CD4-positive, alpha-beta T cell treated with Interleukin-10 for 1 hour (primary cell): ENCODE measurements at regions not wholly inside any gene's neighbourhood (a gene's known extent, or its start where the extent isn't known, plus 50 kb on each side); places are given as distances from the start of the nearest gene placed in this dataset.

Source experiments
- DNase-seq: peaks from one replicate; pipeline ENCODE4 v3.0.0-alpha.2; 2020

DNA sequence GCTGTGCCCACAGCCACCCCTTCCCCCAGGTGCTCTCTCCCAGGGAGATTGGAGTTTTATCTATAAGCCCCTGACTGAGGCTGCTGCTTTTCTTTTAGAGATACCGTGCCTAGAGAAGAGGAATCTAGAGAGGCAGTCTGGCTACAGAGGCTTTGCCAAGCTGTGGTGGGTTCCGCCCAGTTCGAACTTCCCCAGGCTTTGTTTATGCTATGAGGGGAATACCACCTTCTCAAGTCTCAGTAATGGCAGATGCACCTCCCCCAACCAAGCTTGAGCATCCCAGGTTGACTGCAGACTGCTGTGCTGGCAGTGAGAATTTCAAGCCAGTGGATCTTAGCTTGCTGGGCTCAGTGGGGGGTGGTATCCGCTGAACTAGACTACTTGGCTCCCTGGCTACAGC lies 157.4 kb downstream of the CAAP1 start:
- DNase-seq = no peak

DNA sequence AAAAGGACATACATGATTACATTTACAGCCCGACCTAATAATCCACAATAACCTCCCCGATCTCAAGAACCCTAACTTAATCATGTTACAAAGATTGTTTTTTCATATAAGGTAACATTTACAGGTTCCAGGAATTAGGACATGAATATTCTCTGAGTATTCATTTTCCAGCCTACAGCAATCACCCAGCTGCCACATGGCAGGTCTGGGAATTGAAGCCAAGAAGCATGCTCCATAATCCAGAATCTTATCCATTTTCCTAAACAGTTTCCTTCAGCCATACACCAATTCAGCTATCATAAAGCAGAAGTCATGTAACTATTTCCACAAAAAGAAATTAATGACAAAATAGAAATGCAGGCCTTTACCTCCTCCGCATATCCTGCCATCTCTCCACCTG lies 163.4 kb downstream of the CAAP1 start:
- DNase-seq = no peak

DNA sequence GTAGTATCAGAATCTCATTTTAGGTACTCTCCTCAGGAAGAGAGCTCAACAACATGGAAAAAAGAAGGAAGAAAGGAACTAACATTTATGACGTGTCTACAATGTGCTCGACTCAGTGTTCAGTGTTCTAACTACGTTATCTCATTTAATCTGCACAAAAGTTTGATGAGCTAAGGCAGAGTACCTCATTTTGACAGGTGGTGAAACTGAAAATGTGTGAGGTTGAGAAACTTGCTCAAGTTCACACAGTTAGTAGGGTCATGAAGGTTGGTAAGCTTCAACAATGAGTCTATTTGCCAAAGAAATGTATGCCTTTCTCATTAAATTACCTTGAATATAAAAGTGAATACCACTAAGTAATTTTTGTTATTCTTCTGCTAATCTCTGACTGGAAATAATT lies 165.1 kb downstream of the CAAP1 start:
- no peak for DNase-seq

DNA sequence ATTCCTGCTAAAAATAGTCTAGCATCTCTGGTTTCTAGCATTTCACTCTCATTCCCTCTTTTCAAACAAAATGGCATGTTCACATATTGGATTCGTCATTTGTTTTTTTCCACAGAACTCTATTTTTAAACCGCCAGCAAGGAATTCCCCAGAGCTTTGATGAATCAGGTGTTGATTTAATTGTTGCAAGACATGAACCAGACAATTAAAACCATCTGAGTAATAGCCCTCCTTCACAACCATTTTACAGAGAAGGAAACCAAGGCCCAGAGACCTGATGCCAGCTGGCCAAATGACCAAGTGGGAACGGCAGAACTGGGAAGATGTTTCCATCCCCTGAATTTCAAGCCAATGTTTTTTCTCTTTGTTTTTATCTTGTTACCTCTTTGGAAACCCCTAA lies 167.0 kb downstream of the CAAP1 start:
- DNase-seq = no peak

GRCh38 chr9:26723486-26723885 lies 169.1 kb downstream of the CAAP1 start:
- DNase-seq = no peak

DNA sequence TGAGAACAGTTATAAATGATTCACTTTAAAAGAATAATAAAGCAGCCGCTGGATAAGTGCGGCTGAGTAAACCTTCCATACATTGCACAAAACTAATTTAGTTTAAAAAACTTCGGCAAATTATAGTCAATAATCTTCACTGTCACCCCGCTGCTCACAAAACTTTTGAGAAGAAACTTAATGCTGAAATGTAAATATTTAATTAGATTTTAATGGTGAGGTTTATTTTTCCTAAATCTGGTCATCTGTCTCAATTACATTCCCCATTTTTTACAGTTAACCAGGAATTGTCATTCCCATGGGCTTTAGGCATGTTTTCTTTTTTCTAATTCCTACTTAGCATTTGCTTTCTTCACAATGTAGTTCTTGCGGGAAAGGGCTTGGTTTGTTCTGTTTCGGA lies 169.8 kb downstream of the CAAP1 start:
- no peak for DNase-seq

DNA sequence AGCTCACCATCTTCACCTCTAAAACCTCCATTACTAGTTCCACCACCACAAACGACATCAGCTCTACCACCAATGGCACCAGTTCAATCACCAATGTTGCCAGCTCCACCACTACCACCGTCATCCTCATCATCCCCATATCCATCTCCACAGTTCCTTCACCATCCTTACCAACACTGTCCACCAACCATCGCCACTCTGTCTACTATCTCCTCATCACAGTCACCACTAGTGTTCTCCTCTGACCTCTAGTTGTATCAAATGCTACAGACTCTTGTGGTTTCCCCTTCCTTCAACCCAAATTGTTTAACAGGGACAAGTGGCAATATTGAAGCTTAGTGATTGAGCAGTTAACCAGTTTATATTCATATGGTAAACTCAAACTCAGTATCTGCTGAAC lies 182.6 kb downstream of the CAAP1 start:
- DNase-seq = no peak

GRCh38 chr9:26706223-26706622 lies 186.4 kb downstream of the CAAP1 start:
- no peak for DNase-seq

DNA sequence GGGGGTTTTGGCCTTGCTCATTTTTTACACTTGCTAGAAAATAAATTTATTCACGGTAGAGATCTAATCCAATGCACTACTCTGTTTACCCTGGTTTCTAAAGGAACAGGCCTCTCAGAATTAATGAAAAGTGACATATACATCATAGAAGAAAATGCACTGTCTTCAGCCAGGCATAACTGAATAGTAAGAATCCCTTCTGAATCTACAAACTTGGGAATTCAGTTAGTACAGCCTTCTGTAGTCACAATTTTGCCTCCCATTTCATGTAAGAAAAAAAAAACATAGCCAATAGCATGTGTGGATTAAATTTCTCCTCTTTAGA lies 197.3 kb downstream of the CAAP1 start:
- no peak for DNase-seq

DNA sequence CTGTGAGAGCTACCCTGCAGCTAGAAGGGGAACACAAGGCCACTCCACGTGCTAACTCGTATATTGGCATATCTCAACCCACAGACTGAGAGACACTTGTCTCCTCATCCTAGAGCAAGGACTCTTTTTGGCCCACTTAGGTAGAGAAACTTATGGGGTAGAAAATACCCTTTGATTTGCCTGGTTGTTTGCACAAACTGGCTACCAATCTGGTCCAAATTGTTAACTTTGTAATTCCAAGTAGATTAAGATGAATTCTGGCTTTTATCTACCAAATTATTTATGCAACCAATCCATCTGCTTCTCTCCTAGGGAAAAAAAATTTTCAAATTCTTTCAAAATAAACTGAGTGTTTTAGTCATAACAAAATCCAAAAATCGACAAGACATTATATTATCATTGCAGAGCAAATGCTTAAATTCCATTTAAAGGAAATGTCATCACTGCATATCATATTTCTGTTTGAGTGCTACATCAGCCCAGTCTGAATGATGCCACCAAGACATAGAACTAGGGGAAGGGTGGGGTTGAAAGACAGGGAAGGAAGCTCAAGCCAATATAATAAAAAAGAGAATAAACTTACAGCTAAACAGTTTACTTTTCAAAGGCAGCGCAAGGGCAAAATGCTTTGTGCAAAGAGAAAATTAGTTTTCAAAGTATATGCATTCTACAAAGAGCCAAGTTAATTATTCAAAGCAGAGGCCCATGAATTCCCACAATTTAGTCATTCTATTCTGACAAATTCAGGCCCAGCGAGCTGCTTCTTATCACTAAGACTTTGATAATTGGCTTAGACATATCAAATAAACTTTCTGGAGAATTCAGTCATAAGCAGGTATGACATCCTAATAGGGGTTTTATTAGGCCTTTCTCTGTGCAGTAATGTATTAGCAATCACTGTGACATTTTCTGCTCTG lies 198.0 kb downstream of the CAAP1 start:
- DNase-seq = no peak

DNA sequence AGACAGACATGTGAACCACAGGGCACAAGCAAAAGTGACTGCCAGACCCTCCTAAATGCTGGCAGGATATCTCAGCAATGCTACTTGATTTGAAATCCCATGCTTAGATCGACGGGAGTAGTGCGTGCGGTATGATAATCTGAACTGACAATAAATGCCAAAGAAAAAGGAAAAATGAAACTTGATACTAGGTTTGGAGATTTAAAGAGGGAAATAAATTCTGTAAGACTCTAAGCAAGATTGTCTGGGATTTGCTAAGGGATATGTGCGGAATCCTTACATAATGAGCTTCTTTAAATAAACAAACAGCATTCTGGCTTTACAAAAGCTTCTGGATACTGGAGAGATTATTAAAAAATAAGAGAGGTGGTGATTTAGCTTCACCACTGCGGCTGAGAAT lies 203.6 kb downstream of the CAAP1 start:
- DNase-seq = no peak

DNA sequence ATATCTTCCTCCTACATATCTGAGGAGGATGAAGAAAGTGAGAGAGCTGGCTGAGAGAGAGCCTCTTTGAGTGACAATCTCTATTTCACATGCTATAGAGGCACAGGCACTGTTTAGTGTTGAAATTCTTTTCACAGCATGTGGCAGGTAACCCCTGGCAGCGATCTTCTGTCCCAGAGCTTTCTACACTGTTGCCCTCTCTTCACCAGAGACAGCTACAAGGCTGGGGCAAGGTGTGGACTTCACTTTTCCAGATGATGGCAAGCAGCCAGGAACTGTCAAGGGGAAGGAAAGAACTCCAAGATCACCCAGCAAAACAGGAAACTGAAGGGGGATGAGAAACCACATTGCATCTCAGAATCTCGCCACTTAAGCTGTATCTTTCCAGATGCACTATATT lies 205.2 kb downstream of the CAAP1 start:
- no peak for DNase-seq

GRCh38 chr9:26685818-26686217 lies 206.8 kb downstream of the CAAP1 start:
- DNase-seq = no peak

DNA sequence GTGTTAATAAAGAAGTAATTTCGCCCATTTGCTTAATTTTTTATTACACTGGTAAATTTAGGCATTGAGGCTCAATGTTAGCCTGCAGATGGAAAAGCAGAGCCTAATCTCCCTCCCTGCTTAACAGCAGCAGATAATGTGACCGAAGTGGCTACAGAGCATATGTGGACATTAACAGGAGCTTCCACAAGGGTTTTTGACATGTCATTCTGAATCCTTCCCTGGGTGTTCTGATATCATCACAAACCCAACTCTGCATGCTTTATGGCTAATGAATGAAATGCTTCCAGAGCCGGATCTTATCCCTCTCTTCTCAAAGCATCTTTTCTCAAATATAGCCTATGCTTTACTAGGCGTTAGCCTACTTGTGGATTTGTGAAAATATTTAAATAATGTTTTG lies 208.6 kb downstream of the CAAP1 start:
- DNase-seq = no peak

- DNase-seq = no peak
These were observed 209.7 kb downstream of the CAAP1 start for GRCh38 chr9:26682796-26683496.

DNA sequence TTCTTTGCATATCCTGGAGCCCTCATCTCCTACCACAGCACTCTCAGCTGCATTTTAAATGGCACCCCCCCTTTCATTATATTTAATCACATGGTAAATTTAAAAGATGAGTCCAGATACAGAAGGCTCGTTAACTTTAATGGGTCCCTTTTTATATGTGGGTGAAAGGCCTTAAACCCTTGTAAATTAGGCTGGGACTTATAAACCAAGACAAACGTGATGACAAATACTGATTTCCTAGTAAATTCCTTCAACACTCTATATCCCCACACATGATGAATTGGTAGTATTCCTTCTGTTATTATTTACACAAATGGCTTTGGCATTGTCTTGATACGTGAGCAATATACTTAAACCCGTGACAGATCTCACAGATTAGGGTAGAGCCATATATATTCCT lies 210.6 kb downstream of the CAAP1 start:
- DNase-seq = no peak

DNA sequence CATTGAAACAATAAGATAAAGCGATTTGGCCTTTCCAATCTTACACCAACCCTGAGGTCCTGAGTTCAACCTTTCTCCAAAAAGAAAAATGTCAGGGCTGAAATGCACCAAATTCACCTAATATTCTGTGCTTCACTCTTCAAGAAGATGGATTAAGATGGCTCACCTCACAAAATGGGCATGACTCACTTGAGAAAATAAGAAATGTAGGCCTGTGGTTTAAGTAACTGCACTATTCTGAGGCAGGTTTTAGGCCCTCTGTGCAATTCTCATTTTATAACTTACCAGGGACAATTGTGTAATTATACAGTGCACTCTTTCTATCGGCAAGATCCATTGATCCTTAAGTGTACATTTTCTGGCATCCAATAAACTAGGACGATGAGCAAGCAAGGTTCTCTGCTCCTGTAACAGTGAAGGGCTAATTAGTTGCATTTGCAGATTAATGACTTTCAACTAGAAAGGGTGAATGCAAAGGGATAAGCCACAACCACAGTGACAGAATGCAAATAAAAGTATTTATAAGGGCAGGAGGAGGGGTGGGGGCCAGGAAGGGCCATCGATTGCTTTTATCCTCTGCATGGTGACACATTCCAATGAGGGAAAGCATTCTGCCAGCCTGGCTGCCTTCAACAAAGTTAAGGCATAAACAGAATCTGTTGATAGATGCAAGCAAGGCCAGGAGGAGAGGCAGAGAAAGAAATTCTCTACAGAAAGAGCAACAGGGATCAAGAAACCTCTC lies 214.5 kb downstream of the CAAP1 start:
- DNase-seq = no peak

DNA sequence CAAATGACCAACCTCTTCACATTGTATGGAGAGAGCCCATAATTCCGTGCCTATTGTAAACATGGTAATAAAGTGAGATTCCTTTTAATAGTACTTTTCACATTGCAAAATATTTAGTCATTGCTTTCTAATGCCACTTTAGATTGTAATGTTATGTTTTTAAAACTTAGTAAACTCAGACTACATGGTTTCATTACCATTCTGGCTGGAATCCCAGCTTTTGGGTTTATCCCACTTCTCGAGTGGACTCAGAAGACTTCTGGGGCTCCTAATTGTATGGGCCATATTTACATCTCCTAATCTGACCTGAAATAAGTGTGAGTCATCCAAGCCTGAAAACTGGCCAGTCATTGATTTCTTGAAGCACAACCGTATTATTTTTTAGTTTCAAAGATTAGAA lies 217.6 kb downstream of the CAAP1 start:
- no peak for DNase-seq

- no peak for DNase-seq
These were observed 219.3 kb downstream of the CAAP1 start for GRCh38 chr9:26673261-26673660.

DNA sequence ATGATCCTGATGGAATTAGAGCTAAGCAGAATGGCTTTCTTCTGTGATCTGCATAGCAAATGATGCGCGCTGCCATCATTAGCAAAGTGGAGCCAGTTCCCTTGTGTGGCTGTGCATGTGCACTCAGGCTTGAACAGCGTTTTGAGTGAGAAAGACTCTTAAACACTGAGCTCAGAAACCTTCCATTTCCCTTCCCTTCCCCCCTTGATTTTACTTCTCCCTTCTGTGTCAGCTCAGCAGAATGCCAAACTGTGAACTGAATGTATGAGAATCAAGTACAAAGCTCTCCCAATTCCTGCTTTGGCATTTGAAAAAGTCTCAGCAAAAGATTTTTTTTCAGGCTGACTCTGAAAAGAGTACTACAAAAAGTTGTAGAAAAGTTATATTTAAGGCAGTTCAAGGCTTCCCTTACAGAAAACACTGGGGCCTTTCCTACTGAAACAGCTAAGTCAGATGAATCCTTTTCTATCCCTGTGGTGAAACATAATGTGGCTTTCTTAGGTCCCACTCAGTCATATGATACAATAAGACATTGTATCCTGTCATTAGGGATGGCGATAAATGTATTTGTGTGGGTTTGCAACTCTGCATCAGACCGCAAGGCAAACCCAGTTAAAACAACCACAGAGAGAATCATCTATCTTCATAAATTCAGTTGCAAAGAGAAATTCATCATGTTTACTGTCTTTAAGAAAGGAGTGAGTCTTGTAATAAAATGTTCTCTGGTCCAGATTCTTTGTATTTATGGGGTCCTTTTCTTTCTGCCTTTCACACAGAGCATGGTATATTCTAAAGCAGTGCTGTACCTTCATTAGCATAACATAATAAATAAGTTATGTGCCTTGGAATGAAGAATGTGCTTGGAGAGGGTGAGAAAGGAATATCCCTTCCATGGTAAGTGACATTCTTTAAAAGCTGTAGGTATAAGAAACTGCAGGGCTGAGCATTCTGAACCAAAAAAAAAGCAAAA lies 222.6 kb downstream of the CAAP1 start:
- DNase-seq = no peak

DNA sequence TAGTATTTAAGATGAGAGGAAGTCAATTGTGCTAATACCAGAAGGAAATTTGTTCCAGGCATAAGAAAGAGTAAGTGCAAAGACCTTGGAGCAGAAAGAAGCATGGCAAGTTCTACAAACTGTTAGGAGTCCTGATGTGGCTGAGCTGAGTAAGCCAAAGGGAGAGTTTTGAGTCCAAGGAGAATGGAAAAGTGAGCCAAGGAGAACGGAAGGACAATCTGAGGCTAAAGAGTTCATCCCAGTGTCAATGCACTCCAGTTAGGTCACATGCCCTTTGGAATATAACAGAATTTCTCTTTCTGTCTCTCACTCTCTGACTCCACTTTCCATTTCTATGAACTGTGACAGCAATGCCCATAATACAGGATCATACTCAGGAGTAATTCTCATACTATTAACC lies 224.7 kb downstream of the CAAP1 start:
- DNase-seq = no peak

DNA sequence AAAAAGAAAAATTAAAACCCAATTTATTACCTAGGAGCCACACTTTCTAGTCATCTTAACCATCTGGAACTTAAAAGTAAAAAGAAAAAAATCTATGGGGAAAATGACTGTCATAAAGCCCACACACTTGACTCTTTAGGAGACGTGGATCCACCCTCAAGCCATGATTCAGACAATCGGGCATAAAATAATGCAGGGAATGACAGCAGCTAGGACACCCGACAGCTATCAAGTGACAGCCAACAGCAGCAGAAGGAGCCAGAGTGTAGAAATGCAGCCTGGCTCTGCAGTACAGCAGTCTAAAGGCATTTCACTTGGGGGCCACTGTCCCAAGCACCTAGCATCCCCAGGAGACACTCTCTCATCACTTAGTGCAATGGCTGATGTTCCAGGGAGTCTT lies 226.9 kb downstream of the CAAP1 start:
- DNase-seq = no peak
